ENCODE measurements at regions not wholly inside any gene's neighbourhood (a gene's known extent, or its start where the extent isn't known, plus 50 kb on each side); places are given as distances from the start of the nearest gene placed in this dataset.

DNA sequence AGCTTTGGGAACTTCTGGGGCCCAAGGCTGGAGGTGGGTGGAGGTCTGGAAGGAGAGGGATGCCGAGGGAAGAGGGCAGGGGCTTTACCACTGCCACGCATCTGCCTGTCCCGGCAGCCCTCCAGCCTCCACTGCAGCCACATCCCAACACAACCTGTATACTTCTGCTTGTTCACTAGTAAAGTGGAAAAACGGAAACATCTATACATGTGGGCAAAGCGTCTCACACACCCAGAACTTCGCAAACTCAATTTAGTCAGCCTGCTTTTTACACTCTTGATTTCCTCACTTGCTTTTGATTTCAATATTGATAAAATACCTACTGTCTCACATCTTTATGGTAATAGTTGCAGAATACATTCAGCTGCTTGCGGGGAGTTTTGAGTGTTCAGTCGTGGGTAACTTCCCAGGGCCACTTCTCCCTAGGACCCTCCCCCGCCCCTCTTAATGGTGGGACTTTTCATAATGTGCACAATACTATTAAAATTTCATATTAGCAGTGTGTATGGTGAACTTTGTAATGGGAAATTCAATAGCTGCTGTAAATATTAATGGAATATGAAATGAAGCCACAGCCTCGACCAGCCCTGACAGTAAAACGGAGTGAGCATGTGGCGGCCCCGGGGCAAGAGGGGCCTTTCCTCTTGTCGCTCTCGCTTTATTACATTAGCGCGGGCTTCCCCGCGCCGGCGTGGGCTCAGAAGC is 85.2 kb downstream of the NR2F2 start:
- TF ChIP-seq, protein P1, sequence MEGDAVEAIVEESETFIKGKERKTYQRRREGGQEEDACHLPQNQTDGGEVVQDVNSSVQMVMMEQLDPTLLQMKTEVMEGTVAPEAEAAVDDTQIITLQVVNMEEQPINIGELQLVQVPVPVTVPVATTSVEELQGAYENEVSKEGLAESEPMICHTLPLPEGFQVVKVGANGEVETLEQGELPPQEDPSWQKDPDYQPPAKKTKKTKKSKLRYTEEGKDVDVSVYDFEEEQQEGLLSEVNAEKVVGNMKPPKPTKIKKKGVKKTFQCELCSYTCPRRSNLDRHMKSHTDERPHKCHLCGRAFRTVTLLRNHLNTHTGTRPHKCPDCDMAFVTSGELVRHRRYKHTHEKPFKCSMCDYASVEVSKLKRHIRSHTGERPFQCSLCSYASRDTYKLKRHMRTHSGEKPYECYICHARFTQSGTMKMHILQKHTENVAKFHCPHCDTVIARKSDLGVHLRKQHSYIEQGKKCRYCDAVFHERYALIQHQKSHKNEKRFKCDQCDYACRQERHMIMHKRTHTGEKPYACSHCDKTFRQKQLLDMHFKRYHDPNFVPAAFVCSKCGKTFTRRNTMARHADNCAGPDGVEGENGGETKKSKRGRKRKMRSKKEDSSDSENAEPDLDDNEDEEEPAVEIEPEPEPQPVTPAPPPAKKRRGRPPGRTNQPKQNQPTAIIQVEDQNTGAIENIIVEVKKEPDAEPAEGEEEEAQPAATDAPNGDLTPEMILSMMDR (IDR thresholded peaks at IDR 0.05): no peak
- TF ChIP-seq POLR2A (IDR thresholded peaks at IDR 0.05): no peak
